ENCODE measurements at regions not wholly inside any gene's neighbourhood (a gene's known extent, or its start where the extent isn't known, plus 50 kb on each side); places are given as distances from the start of the nearest gene placed in this dataset.
A peak's percentile ranks its signal among the peaks of the same experiment; 100 is the strongest.

DNA sequence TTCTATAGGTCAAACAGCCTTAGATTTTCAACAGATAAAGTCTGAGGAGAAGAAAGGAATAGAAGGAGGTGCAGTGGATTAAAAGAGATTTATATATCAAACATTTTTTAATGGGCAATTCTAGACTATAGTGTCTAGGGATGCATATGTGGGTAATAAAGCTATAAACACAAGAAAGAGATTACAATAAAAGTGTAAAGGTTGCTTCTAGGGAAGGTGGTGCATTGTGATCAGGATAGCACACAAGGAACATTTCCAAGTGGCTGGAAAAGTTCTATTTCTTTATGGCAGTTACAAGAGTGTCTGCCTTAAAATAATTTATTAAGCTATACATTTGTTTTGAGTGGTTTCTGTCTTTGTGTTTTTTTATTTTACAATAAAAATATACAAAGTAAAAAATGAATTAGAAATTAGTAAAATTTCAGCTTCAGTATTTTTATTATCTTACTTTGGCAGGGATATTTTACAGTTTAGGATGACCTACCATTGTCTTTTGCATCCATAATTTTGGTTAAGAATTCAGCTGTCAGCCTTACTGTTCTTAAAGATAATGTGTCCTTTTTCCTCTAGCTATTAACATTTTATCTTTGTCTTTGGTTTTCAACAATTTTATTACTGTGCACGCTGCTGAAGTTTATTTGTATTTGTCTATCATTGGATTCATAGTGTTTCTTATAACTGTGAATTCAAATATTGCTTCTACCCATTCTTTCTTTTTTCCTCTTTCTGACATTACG, 221.8 kb downstream of the LACC1 start:
- ATAC-seq (no peak), DNase-seq (no peak)
- H3K9me3 Mint-ChIP-seq: peaks cover 6 to 20% (median 12%) of the 10 kb centered on the region in 9 donors
- POLR2A ChIA-PET: no interaction called here
- H3K36me3 Mint-ChIP-seq: peaks cover 0 to 6% (median 0%) of the 10 kb centered on the region in 3 donors
- H3K4me3 Mint-ChIP-seq: no peak overlapping the region
- no peak overlapping the region for H3K27ac Mint-ChIP-seq
- H3K4me1 Mint-ChIP-seq: no peaks in the 10 kb centered on the region
- H3K27me3 Mint-ChIP-seq: peaks cover 0 to 10% (median 4%) of the 10 kb centered on the region in 5 donors

- Mint-ChIP-seq H3K4me3 (no peak overlapping the region), H3K9me3 (peaks cover 6 to 20% (median 12%) of the 10 kb centered on the region in 9 donors), H3K27me3 (peaks cover 0 to 10% (median 4%) of the 10 kb centered on the region in 5 donors), H3K27ac (no peak overlapping the region), H3K36me3 (peaks cover 0 to 6% (median 0%) of the 10 kb centered on the region in 3 donors), H3K4me1 (no peaks in the 10 kb centered on the region)
- POLR2A ChIA-PET: no interaction called here
- ATAC-seq (no peak), DNase-seq (no peak)
Measured at GRCh38 chr13:44103429-44104196, 223.9 kb downstream of the LACC1 start.

GRCh38 chr13:44104197-44104490, 224.4 kb downstream of the LACC1 start:
- Mint-ChIP-seq H3K27me3 (peaks cover 0 to 10% (median 4%) of the 10 kb centered on the region in 5 donors), H3K9me3 (peaks cover 6 to 20% (median 12%) of the 10 kb centered on the region in 9 donors), H3K36me3 (peaks cover 0 to 6% (median 0%) of the 10 kb centered on the region in 3 donors), H3K4me1 (no peaks in the 10 kb centered on the region), H3K4me3 (no peak overlapping the region), H3K27ac (no peak overlapping the region)
- POLR2A ChIA-PET: no interaction called here
- ATAC-seq (no peak), DNase-seq (no peak)

- no peaks in the 10 kb centered on the region for H3K4me1 Mint-ChIP-seq
- H3K36me3 Mint-ChIP-seq: peaks cover 0 to 6% (median 0%) of the 10 kb centered on the region in 3 donors
- H3K9me3 Mint-ChIP-seq: peaks cover 6 to 20% (median 12%) of the 10 kb centered on the region in 9 donors
- POLR2A ChIA-PET: no interaction called here
- no peak overlapping the region for H3K4me3 Mint-ChIP-seq
- ATAC-seq (no peak), DNase-seq (no peak)
- H3K27ac Mint-ChIP-seq: no peak overlapping the region
- H3K27me3 Mint-ChIP-seq: peaks cover 0 to 13% (median 4%) of the 10 kb centered on the region in 5 donors
Measured at GRCh38 chr13:44104969-44105368, 225.3 kb downstream of the LACC1 start.

DNA sequence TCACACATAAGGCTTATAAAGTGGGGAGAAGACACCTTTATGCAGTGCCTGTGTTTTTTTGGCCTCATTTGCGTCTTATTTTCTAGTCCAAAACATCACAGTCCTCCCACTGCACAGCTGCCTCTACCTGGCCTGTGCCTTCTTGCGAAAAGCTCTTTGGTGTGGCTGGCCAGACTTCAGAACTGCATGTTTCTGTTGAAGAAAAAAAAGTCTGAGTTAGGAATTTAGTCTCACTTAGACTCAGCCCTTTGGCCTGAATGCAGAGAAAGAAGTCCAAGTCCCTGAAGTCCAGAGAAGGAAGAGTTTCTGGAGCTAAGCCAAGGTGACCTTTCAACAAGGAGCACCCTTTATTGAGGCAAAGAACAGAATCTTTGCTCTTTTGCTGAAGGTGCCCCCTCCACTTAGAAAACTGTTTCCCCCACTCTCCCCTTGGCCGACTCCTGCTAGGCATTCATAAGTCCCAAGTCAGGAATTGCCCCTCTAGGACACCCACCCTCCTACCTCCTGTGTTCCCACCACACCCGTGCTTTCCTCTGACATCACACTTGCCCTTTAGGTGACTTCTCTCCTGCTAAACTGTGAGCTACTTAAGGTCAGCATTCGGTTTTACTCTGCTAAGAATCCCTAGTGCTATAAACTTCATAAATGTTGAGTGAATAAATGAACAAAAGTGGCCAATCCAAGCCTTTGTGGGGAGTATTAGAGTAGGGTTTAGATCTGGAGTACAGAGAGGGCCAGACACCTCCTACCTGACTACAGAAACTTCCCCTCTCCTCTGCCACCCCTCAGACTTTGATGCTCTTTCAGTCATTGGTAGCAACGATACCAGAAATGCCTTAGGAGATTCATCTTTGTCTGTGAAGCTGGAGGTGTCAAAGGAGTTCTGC, 226.8 kb downstream of the LACC1 start:
- no peaks in the 10 kb centered on the region for H3K4me1 Mint-ChIP-seq
- DNase-seq: no peak
- peaks cover 0 to 13% (median 4%) of the 10 kb centered on the region in 5 donors for H3K27me3 Mint-ChIP-seq
- H3K27ac Mint-ChIP-seq: no peak overlapping the region
- H3K9me3 Mint-ChIP-seq: peaks cover 2 to 15% (median 8%) of the 10 kb centered on the region in 9 donors
- POLR2A ChIA-PET: no interaction called here
- no peak overlapping the region for H3K4me3 Mint-ChIP-seq
- peaks cover 0 to 6% (median 0%) of the 10 kb centered on the region in 3 donors for H3K36me3 Mint-ChIP-seq
- no peak for ATAC-seq

GRCh38 chr13:44107357-44108121, 227.8 kb downstream of the LACC1 start:
- DNase-seq (no peak), ATAC-seq (no peak)
- H3K27ac Mint-ChIP-seq: no peak overlapping the region
- H3K9me3 Mint-ChIP-seq: peaks cover 0 to 7% (median 3%) of the 10 kb centered on the region in 9 donors
- POLR2A ChIA-PET: no interaction called here
- peaks cover 0 to 2% (median 0%) of the 10 kb centered on the region in 4 donors for H3K4me1 Mint-ChIP-seq
- H3K36me3 Mint-ChIP-seq: no peaks in the 10 kb centered on the region
- H3K4me3 Mint-ChIP-seq: no peak overlapping the region
- H3K27me3 Mint-ChIP-seq: peaks cover 0 to 13% (median 4%) of the 10 kb centered on the region in 5 donors

GRCh38 chr13:44108331-44108858, 228.7 kb downstream of the LACC1 start:
- H3K36me3 Mint-ChIP-seq: no peaks in the 10 kb centered on the region

DNA sequence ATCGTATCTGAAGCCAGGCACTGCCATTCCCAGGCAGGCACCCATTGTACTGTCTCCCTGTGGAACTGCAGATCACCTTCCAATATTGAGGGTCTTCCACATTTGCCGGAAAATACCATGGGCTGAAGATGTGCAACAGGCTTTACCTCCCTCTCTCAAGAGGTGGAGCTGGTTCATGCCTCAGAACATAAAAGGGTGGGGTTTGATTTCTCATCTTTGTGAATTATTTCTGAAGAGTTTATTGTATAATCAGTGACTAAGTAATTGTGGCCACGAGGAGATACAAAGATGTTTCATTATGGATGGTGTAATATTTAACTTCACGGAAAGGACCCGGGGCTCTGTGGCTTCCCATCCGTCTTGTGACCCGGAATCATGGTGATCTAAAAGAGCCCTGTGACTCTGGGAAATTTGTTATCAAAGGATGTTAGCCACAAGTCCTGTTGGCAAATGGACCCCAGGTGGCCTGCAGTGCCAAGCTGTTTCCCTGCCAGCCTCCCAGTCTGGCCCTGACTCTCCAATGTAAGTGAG, 230.5 kb downstream of the LACC1 start:
- no peaks in the 10 kb centered on the region for H3K36me3 Mint-ChIP-seq
- DNase-seq (no peak), ATAC-seq (no peak)
- POLR2A ChIA-PET: no interaction called here
- H3K9me3 Mint-ChIP-seq: no peaks in the 10 kb centered on the region
- H3K27ac Mint-ChIP-seq: no peak overlapping the region
- H3K4me3 Mint-ChIP-seq: no peak overlapping the region
- H3K27me3 Mint-ChIP-seq: peaks cover 0 to 7% (median 0%) of the 10 kb centered on the region in 5 donors
- peaks cover 0 to 10% (median 2%) of the 10 kb centered on the region in 4 donors for H3K4me1 Mint-ChIP-seq

More at GRCh38 chr13:44108331-44108858, 228.7 kb downstream of the LACC1 start:
- Mint-ChIP-seq H3K4me1 (peaks cover 0 to 10% (median 2%) of the 10 kb centered on the region in 4 donors), H3K9me3 (peaks cover 0 to 1% (median 0%) of the 10 kb centered on the region in 9 donors), H3K27me3 (peaks cover 0 to 13% (median 4%) of the 10 kb centered on the region in 5 donors), H3K4me3 (no peak overlapping the region), H3K27ac (no peak overlapping the region)
- POLR2A ChIA-PET: no interaction called here
- DNase-seq (no peak), ATAC-seq (no peak)

DNA sequence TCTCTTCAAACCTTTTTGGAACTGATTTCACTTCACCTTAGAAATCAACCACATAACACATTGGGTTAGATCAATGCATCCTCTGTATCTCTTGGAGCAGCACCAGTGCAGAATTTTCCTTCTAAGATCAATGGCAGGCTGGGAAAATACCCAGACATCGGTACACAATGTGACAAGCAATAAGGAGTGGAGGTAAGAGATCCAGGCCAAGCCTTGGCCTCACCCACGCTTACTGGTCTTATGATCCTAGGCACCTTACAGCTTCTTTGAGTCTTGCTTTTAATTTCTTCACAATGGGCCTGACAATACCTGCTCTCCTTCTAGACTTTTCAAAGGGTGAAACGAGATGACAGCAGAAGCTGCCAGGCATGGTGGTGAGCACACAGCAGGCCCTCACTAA, 232.0 kb downstream of the LACC1 start:
- Mint-ChIP-seq H3K4me3 (no peak overlapping the region), H3K27me3 (peaks cover 0 to 3% (median 0%) of the 10 kb centered on the region in 5 donors), H3K27ac (no peak overlapping the region), H3K9me3 (no peaks in the 10 kb centered on the region), H3K4me1 (peaks cover 2 to 22% (median 10%) of the 10 kb centered on the region in 4 donors), H3K36me3 (no peaks in the 10 kb centered on the region)
- no peak for DNase-seq
- no peak for ATAC-seq
- POLR2A ChIA-PET: no interaction called here

- Mint-ChIP-seq H3K9me3 (no peaks in the 10 kb centered on the region), H3K4me3 (peak overlapping the region in 2 of 10 donors; percentile 26 to 66), H3K4me1 (peaks cover 2 to 33% (median 20%) of the 10 kb centered on the region in 4 donors), H3K27me3 (peaks cover 0 to 3% (median 0%) of the 10 kb centered on the region in 5 donors), H3K36me3 (no peaks in the 10 kb centered on the region), H3K27ac (peak overlapping the region in 3 of 10 donors; percentile 3 to 92 (median 20))
- POLR2A ChIA-PET: no interaction called here
- ATAC-seq (no peak), DNase-seq (peak in 1 of 10 donors; percentile 12)
Measured at GRCh38 chr13:44112700-44113329, 233.1 kb downstream of the LACC1 start.

Data from naive thymus-derived CD8-positive, alpha-beta T cell (primary cell).